ENCODE measurements at regions not wholly inside any gene's neighbourhood (a gene's known extent, or its start where the extent isn't known, plus 50 kb on each side); places are given as distances from the start of the nearest gene placed in this dataset.
"Not testable (repeated sequence)": the region's sequence is repeated elsewhere in the genome, so short reads cannot be mapped to it uniquely, and the experiment has no call there.

- H3K9me3 ChIP-seq (replicated peaks; ENCODE audit: control insufficient read depth, insufficient read depth, low read length); H3K36me3 ChIP-seq (ENCODE audit: control insufficient read depth in 2 of 2, insufficient read depth in 2 of 2, low read length in 1 of 2); H3K27ac ChIP-seq (ENCODE audit: control insufficient read depth, insufficient read depth); H2AFZ ChIP-seq (ENCODE audit: control insufficient read depth, low read depth, low read length); H3K4me3 ChIP-seq; H3K27me3 ChIP-seq (replicated peaks in 1 of 2; ENCODE audit: control insufficient read depth in 2 of 2, insufficient read depth in 2 of 2, low read length in 1 of 2); ATAC-seq; POLR2A ChIA-PET; DNase-seq (ENCODE audit: low read depth, low spot score); SMC1A ChIA-PET (ENCODE audit: uncharacterized antibody, unreplicated experiment); CTCF ChIA-PET; H3K79me2 ChIP-seq (ENCODE audit: control insufficient read depth, insufficient read depth, low read length); intact Hi-C loops (cut with micrococcal nuclease; ENCODE audit: unreplicated experiment); H3K9ac ChIP-seq (ENCODE audit: control insufficient read depth, insufficient read depth, low read length); FAIRE-seq; H4K20me1 ChIP-seq (ENCODE audit: control insufficient read depth, insufficient read depth); RAD21 ChIA-PET (ENCODE audit: unreplicated experiment); H3K4me1 ChIP-seq (ENCODE audit: control insufficient read depth, insufficient read depth, low read length); in situ Hi-C loops (cut with MboI); BruUV-seq (replicated peaks); H3K4me2 ChIP-seq (ENCODE audit: control insufficient read depth, insufficient read depth): not testable (repeated sequence)
- 40% methylated on average over 1 of the region's 25 CpGs for WGBS (ENCODE audit: insufficient coverage, insufficient replicate concordance, low lambda C conversion rate, missing lambda C conversion rate)
Measured at GRCh38 chr9:62125631-62126611, 936.1 kb downstream of the SPATA31A7 start.

DNA sequence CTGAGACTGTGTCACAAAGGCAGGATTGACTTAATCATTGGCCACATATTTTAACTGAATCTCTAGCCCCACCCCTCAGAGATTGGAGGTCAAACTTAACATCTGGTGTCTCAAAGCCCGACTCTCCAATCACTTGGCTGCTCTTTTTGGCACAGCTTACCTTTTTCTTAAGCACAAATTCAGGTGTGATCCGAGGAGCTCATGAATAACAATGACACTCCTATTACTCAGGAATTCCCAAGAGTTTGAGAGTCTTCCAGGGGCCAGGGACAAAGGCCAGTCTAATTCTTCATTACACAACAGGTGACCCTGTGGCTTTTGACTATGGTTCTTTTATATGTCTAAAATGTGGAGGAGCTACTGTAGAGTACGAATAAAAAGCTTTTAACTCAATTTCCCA lies 945.2 kb downstream of the SPATA31A7 start:
- RAD21 ChIA-PET (ENCODE audit: unreplicated experiment); H3K27me3 ChIP-seq (replicated peaks in 1 of 2; ENCODE audit: control insufficient read depth in 2 of 2, insufficient read depth in 2 of 2, low read length in 1 of 2); POLR2A ChIA-PET; H3K36me3 ChIP-seq (ENCODE audit: control insufficient read depth in 2 of 2, insufficient read depth in 2 of 2, low read length in 1 of 2); DNase-seq (ENCODE audit: low read depth, low spot score); intact Hi-C loops (cut with micrococcal nuclease; ENCODE audit: unreplicated experiment); CTCF ChIA-PET; H3K4me1 ChIP-seq (ENCODE audit: control insufficient read depth, insufficient read depth, low read length); H3K27ac ChIP-seq (ENCODE audit: control insufficient read depth, insufficient read depth); H3K9ac ChIP-seq (ENCODE audit: control insufficient read depth, insufficient read depth, low read length); H3K79me2 ChIP-seq (ENCODE audit: control insufficient read depth, insufficient read depth, low read length); H3K4me2 ChIP-seq (ENCODE audit: control insufficient read depth, insufficient read depth); ATAC-seq; H3K9me3 ChIP-seq (replicated peaks; ENCODE audit: control insufficient read depth, insufficient read depth, low read length); H3K4me3 ChIP-seq; FAIRE-seq; in situ Hi-C loops (cut with MboI); H2AFZ ChIP-seq (ENCODE audit: control insufficient read depth, low read depth, low read length); H4K20me1 ChIP-seq (ENCODE audit: control insufficient read depth, insufficient read depth); SMC1A ChIA-PET (ENCODE audit: uncharacterized antibody, unreplicated experiment); BruUV-seq (replicated peaks): not testable (repeated sequence)
- WGBS (ENCODE audit: insufficient coverage, insufficient replicate concordance, low lambda C conversion rate, missing lambda C conversion rate), result no CpG with 5 or more reads among the region's 3 CpGs

GRCh38 chr9:62145648-62146047 lies 955.8 kb downstream of the SPATA31A7 start:
- H3K79me2 ChIP-seq (ENCODE audit: control insufficient read depth, insufficient read depth, low read length); H3K27me3 ChIP-seq (replicated peaks in 1 of 2; ENCODE audit: control insufficient read depth in 2 of 2, insufficient read depth in 2 of 2, low read length in 1 of 2); H2AFZ ChIP-seq (ENCODE audit: control insufficient read depth, low read depth, low read length); H3K4me1 ChIP-seq (ENCODE audit: control insufficient read depth, insufficient read depth, low read length); H4K20me1 ChIP-seq (ENCODE audit: control insufficient read depth, insufficient read depth); FAIRE-seq; RAD21 ChIA-PET (ENCODE audit: unreplicated experiment); H3K9ac ChIP-seq (ENCODE audit: control insufficient read depth, insufficient read depth, low read length); intact Hi-C loops (cut with micrococcal nuclease; ENCODE audit: unreplicated experiment); H3K36me3 ChIP-seq (ENCODE audit: control insufficient read depth in 2 of 2, insufficient read depth in 2 of 2, low read length in 1 of 2); H3K4me3 ChIP-seq; DNase-seq (ENCODE audit: low read depth, low spot score); H3K27ac ChIP-seq (ENCODE audit: control insufficient read depth, insufficient read depth); in situ Hi-C loops (cut with MboI); H3K9me3 ChIP-seq (replicated peaks; ENCODE audit: control insufficient read depth, insufficient read depth, low read length); H3K4me2 ChIP-seq (ENCODE audit: control insufficient read depth, insufficient read depth); ATAC-seq; POLR2A ChIA-PET; SMC1A ChIA-PET (ENCODE audit: uncharacterized antibody, unreplicated experiment); CTCF ChIA-PET; BruUV-seq (replicated peaks): not testable (repeated sequence)
- no CpG with 5 or more reads among the region's 3 CpGs for WGBS (ENCODE audit: insufficient coverage, insufficient replicate concordance, low lambda C conversion rate, missing lambda C conversion rate)

Data from GM12878 (cell line).